IPS DF 4.7 (cell line): ENCODE measurements at regions not wholly inside any gene's neighbourhood (a gene's known extent, or its start where the extent isn't known, plus 50 kb on each side); places are given as distances from the start of the nearest gene placed in this dataset.

Experiments used
- DNase-seq: peaks from one replicate; pipeline ENCODE4 v3.0.0-alpha.2; 2013; ENCODE audit warnings: low spot score; ENCODE audit errors: extremely low read depth

- no peak for DNase-seq
Measured at GRCh38 chrY:8553614-8554013, 783.6 kb upstream of the TSPY4 start.

DNA sequence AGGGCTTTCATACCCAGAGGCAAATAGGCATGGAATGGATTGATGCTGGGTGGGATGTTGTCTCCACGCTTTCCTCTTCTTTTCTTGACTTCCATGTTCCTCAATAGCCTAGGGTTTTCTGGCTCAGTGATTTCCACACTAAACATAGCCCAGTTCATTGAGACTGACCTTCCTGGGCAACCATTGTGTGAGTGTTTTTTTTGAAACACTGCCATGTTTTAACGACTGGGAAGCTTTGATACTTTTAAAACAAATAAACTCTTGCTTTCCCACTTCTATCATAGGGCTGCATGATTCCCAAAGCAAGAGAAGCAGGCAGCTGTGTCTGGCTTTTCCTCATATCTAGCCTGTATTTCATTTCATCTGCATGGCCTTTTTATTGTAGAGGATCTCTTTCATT lies 775.9 kb upstream of the TSPY4 start:
- no peak for DNase-seq

DNA sequence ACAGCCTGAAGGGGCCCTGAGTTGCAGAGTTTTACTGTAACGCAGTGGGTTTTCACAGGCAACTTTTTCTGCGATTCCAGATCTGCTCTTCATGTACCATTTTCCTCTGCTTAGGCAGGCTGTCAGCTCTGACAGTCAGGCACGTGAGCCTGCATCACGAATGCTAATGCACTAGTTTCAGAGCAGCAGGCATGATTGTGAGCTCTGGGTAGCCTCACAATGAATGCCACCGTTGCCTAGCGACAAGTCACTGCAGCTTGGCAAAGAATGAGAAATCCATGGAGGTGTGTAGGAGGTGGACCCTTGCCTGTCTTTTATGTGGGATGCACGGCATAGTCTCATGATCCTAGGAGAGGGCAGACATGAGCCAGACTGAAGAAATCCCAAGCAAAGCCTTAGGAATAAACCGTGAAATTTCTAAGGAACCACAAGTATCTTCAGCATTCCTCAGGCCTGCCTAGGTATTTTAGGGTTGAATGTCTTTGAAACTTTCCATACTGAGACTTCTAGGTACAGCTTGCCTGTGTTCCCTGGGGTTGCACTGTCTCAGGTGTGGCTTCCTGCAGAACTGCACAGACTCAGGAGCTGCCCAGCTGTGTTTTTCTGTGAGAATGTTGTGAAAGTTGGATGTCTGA lies 774.7 kb upstream of the TSPY4 start:
- no peak for DNase-seq

DNA sequence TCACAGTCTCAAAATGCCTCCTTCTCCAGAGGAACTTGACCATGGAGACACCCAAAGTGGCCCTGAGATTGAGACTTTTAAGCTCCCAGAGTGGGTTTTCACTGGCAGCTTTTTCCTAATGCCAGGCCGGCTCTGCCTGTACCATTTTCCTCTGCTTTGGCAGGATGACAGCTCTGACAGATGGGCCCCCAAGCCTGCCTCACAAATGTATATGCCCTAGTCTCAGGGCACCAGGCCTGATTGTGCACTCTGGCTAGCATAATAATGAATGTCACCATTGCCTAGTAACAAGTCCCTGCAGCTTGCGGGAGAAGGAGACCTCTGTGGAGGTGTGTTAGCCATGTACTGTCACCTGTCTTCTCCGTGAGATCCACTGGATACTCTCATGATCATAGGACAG lies 772.8 kb upstream of the TSPY4 start:
- no peak for DNase-seq

DNA sequence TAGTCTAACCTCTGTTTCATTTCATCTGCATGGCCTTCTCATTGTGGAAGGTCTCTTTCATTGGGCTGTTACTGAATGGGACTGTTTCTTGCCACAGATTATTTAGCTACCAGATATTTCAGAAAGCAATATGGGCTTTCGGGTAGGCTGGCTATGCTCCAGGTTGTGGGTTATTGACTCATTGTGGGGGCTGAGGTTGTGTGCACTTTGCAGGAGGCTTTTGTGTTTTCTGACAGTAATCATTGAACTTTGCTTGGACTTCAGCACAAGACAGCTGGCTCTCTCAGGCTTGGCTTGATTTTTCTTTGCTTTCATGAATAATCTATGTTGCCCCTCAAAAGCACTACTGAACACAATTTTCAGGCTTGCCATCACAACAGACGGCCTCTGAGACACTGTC lies 771.1 kb upstream of the TSPY4 start:
- DNase-seq, result no peak

GRCh38 chrY:8570384-8570783 lies 766.9 kb upstream of the TSPY4 start:
- DNase-seq, result no peak

GRCh38 chrY:8572916-8573315 lies 764.3 kb upstream of the TSPY4 start:
- DNase-seq, result no peak

GRCh38 chrY:8582277-8582850 lies 754.9 kb upstream of the TSPY4 start:
- no peak for DNase-seq

DNA sequence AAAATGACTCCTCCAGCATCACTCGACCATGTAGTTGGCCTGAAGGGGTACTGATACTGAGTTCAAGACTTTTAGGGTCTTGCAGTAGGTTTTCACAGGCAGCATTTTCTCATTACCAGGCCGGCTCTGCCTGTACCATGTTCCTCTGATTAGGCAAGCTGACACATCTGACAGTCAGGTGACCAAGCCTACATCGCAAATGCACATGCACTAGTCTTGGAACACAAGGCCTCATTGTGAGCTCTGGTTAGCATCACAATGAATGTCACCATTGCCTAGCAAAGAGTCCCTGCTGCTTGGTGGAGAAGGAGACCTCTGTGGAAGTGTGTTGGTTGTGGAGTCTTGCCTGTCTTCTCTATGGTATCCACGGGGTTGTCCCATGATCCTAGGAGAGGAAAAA lies 754.1 kb upstream of the TSPY4 start:
- no peak for DNase-seq

- no peak for DNase-seq
Measured at GRCh38 chrY:8590641-8591040, 746.6 kb upstream of the TSPY4 start.

DNA sequence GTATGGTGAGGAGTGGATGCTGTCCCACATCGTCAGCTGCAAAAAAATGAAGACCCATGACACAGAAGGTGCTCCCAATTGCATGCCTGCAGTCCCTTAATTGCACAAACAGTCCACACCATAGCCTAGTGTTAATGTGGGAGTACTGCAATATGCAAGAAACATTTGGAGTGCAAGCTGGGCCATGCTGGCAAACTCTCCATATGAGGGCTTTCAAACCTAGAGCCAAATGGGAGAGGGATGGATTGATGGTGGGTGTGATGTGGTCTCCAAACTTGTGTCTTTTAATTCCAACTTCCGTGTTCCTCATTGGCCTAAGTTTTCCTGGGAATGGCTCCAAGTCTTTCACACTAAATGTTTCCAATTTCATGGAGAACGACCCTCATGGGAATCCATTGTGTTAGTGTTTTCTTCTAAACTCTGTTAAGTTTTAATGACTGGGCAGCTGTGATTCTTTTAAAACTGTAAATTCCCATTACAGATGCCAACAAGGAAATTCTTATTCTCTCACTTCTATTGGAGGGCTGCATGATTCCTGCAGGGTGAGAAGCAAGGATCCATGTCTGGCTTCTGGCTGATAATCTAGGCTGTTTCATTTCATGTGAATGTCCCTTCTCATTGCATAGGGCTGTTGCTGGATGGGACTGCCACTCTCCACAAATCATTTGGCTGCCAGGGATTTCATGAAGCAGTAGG lies 745.3 kb upstream of the TSPY4 start:
- no peak for DNase-seq

DNA sequence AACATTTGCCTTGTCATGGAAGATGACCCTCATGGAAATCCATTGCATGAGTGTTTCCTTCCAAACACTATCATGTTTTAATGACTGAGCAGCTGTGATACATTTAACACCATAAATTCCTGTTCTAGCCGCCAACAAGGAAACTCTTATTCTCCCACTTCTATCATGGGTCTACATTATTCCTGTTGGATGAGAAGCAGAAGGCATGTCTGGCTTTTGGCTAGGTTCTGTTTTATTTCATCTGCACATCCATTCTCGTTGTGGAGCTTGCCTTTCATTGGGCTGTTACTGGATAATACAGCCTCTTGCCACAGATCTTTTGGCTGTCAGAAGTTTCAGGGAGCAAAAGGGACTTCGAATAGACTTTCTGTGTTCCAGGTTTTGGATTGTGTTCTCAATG lies 742.6 kb upstream of the TSPY4 start:
- no peak for DNase-seq

- DNase-seq, result no peak
Measured at GRCh38 chrY:8599141-8599540, 738.1 kb upstream of the TSPY4 start.

DNA sequence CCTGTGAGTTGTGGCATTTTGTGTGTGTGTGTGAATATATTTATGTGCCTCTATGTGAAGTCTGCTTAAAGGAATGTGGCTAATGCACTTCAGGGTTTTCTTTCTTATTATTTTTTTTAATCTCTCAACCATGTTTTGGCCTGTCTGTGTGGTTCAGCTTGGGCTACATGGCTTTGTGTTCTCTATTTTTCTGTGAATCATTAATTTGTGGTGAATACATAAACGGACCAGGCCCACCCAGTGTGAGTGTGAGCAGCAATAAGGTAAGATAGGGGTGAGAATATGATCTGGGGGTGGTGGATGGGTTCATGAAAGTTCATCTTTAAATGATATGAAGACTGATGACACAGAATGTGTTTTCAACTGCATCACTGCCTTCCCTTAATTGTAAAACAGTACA lies 726.6 kb upstream of the TSPY4 start:
- DNase-seq, result no peak

DNA sequence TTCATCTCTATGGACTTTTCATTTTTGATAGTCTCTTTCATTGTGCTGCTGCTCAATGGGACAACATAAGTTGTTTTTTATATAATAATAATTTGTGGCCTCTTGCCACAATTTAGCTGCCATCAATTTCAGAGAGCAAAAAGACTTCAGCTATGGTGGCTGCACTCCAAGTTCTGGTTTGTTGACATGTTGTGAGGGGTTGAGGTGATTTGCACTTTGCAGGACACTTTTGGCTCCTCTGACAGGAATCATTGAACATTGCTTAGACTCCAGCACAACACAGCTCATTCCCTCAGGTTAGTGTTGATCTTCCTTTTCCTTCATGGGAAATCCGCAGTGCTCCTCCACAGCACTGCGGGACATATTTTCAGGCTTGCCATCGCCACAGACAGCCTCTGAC lies 725.4 kb upstream of the TSPY4 start:
- DNase-seq, result no peak

- no peak for DNase-seq
Measured at GRCh38 chrY:8618302-8618701, 719.0 kb upstream of the TSPY4 start.

GRCh38 chrY:8622156-8622555 lies 715.1 kb upstream of the TSPY4 start:
- DNase-seq, result no peak

DNA sequence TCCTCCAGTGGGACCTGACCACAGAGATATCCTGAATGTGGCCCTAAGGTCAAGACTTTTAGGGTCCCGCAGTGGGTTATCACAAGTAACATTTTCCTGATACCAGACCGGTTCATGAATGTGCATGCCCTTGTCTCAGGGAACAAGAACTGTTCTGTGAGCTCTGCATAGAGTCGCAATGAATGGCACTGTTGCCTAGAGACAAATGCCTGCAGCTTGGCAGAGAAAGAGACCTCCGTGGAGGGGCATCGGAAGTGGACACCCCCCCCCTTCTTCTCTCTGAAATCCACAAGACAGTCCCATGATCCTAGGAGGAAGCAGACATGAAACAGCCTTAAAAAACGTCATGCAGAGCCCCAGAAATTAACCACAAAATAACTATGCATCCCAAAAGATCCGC lies 714.4 kb upstream of the TSPY4 start:
- DNase-seq, result no peak

DNA sequence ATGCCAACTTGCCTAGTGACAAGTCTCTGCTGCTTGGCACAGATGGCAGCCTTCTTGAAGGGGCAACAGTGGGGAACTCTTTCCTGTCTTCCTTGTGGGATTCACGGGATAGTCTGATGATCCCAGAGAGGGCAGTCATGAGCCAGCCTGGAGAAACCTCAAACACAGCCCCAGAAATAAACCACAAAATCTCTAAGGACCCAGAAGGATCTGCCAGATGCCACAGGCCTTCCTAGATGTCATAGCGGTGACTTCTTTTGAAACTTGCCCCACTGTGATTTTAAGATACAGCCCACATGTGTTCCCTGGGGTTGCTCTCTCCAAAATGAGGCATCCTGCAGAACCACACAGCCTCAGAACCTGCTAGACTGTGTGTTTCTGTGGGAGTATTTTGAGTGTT lies 707.6 kb upstream of the TSPY4 start:
- DNase-seq, result no peak

- DNase-seq, result no peak
Measured at GRCh38 chrY:8638111-8638510, 699.2 kb upstream of the TSPY4 start.

DNA sequence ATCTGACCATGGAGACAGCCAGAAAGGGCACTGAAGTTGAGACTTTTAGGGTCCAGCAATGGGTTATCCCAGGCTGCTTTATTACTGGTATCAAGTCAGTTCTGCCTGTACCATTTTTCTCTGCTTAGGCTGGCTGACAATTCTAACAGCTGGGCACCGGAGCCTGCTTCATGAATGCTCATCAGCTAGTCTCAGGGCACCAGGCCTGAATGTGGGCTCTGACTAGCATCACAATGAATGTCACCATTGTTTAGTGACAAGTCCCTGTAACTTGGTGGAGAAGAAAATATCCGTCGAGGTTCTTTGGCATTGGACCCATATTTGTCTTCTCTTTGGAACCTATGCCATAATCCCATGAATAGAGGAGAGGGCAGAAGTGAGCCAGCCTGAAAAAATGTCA lies 692.3 kb upstream of the TSPY4 start:
- DNase-seq, result no peak

DNA sequence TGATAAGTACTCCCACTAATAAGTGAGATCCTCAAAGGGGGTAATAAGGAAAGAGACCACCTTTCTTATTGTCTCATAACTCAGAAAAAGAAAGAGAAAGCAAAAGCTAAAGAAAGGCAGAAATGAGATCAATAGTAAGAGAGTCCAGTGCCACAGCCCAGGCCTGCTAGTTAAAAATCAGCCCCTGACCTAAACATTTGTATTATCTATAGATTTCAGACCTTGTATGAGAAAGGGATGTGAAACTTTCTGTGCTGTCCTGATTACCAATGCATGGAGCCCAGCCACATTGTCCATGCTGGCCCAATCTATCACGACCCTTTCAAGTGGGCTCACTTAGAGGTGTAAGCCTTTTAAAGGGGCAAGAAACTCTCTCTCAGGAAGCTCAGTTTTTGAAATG lies 684.8 kb upstream of the TSPY4 start:
- no peak for DNase-seq

DNA sequence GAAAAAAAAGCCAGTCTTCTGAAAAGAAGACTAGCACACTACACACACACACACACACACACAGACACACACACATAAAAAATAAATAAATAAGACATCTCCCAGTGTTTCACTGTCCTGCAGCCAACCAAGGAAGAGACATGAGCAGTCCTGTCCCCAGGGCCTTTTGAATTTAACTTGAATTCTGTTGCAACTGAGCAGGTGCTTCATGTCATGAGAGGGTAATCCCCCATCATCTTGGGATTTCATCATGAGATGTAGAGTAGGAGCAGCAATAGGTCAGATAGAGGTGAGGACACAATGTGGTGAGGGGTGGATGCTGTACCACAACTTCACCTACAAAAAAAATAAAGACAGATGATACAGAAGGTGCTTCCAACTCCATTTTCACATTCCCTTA lies 682.2 kb upstream of the TSPY4 start:
- no peak for DNase-seq
